K562 (cell line): ENCODE measurements at regions not wholly inside any gene's neighbourhood (a gene's known extent, or its start where the extent isn't known, plus 50 kb on each side); places are given as distances from the start of the nearest gene placed in this dataset.

Experiments
- ATAC-seq: fragments of 200-7000 bp; cut with Tn5 transposase; 3 replicates; pipeline ENCODE4 v1.9.1; 2020; ENCODE audit warnings: moderate library complexity
- BruUV-seq: library from RNA; stranded (reverse); fragments of 400-500 nt; replicated peaks from 2 replicates; lab custom pipeline; 2021; lab: Mats Ljungman, UMichigan
- CTCF ChIA-PET: fragments of 300-600 bp; formaldehyde crosslinking; extraction: SDS; loops from one replicate; lab custom pipeline; 2021; ENCODE audit warnings: low intra/inter-chr PET ratio; lab: Yijun Ruan, JAX
- POLR2A ChIA-PET: fragments of 300-600, 350-650 bp; sonication (Branson Sonifier 250); formaldehyde crosslinking; extraction: SDS; loops from one replicate; lab custom pipeline; 2021; ENCODE audit warnings: antibody characterized with exemption, inconsistent platforms; lab: Yijun Ruan, JAX
- DNase-seq, 4 experiments: peaks; one replicate each; pipeline versions ENCODE4 v3.0.0 to v3.0.0-alpha.2; 2011 to 2018; ENCODE audit warnings: low spot score in 3 of 4, mixed read lengths in 3 of 4; ENCODE audit errors: extremely low read depth in 1 of 4
- FAIRE-seq: peaks from 2 replicates; lab custom pipeline; 2011; peaks lifted over from hg19 to GRCh38; lab: Jason Lieb, UNC
- H2AFZ ChIP-seq: 2 replicates; pipeline ENCODE4 v1.6.0; 2011; ENCODE audit warnings: low read depth, low read length, control low read depth, inconsistent platforms
- H3K27ac ChIP-seq: fragments of 200-600 bp; 3 replicates; pipeline ENCODE4 v1.8.0; 2011; ENCODE audit warnings: low read depth, mild to moderate bottlenecking, control low read depth, inconsistent platforms, low read length, moderate library complexity, mixed read lengths; ENCODE audit errors: extremely low read depth
- H3K27me3 ChIP-seq, 2 experiments: fragments of 300-600 bp in 1 of 2; 2 replicates in 1 of 2; 3 replicates in 1 of 2; pipeline versions ENCODE4 v1.6.0 to v1.8.0; 2011; ENCODE audit warnings: inconsistent platforms in 2 of 2, low read length in 2 of 2, mild to moderate bottlenecking in 1 of 2, mixed read lengths in 1 of 2, moderate library complexity in 1 of 2; ENCODE audit not compliant: control insufficient read depth in 2 of 2, insufficient read depth in 2 of 2
- H3K36me3 ChIP-seq: fragments of 300-600 bp; 3 replicates; pipeline ENCODE4 v1.8.0; 2011; ENCODE audit warnings: mild to moderate bottlenecking, low read length, inconsistent platforms; ENCODE audit not compliant: control insufficient read depth, insufficient read depth
- H3K4me1 ChIP-seq, 2 experiments: fragments of 200-600 bp in 1 of 2; replicated peaks in 1 of 2; 2 replicates in 1 of 2; 3 replicates in 1 of 2; pipeline versions ENCODE4 v1.5.1 to v1.8.0; 2011; ENCODE audit warnings: inconsistent platforms in 2 of 2, low read length in 2 of 2, mild to moderate bottlenecking in 1 of 2, mixed read lengths in 1 of 2, moderate library complexity in 1 of 2; ENCODE audit not compliant: control insufficient read depth in 2 of 2, insufficient read depth in 2 of 2
- H3K4me2 ChIP-seq: 2 replicates; pipeline ENCODE4 v1.6.1; 2011; ENCODE audit warnings: low read length, control low read depth, inconsistent platforms, mixed read lengths; ENCODE audit not compliant: insufficient read depth
- H3K4me3 ChIP-seq: fragments of 200-600 bp; sonication (generic), shearing (Covaris generic); 2 replicates; pipeline ENCODE4 v1.5.1; 2016; ENCODE audit warnings: control low read depth, inconsistent platforms
- H3K79me2 ChIP-seq: fragments of 200-600 bp; 3 replicates; pipeline ENCODE4 v1.8.0; 2011; ENCODE audit warnings: low read length, inconsistent platforms; ENCODE audit not compliant: control insufficient read depth, insufficient read depth
- H3K9ac ChIP-seq, 2 experiments: 2 replicates each; pipeline versions ENCODE4 v1.6.0 to v1.6.1; 2011; ENCODE audit warnings: low read depth in 2 of 2, low read length in 2 of 2, control low read depth in 1 of 2, inconsistent platforms in 1 of 2, mild to moderate bottlenecking in 1 of 2, mixed read lengths in 1 of 2; ENCODE audit not compliant: insufficient read depth in 1 of 2
- H3K9me1 ChIP-seq: one replicate; pipeline ENCODE4 v1.6.0; 2011; ENCODE audit warnings: inconsistent platforms, mild to moderate bottlenecking, low read length, moderate library complexity; ENCODE audit not compliant: control insufficient read depth, insufficient read depth
- H3K9me3 ChIP-seq: replicated peaks from 2 replicates; pipeline ENCODE4 v1.5.1; 2011; ENCODE audit warnings: low read depth, low read length, inconsistent platforms; ENCODE audit not compliant: control insufficient read depth, insufficient read depth
- H4K20me1 ChIP-seq: replicated peaks from 2 replicates; pipeline ENCODE4 v1.6.1; 2011; ENCODE audit warnings: low read length, inconsistent platforms, mixed read lengths; ENCODE audit not compliant: control insufficient read depth, insufficient read depth
- C11orf30 ChIP-seq: fragments of 450-650 bp; IDR thresholded peaks from 2 replicates; pipeline ENCODE4 v1.6.1; 2016; ENCODE audit warnings: low read depth, mild to moderate bottlenecking
- ETS2 ChIP-seq: IDR thresholded peaks from 2 replicates; pipeline ENCODE4 v1.6.1; 2016; ENCODE audit warnings: borderline replicate concordance, missing genetic modification characterization, mild to moderate bottlenecking, moderate library complexity, missing compliant biosample characterization; ENCODE audit not compliant: poor library complexity, severe bottlenecking
- ZBTB1 ChIP-seq: sonication (generic); formaldehyde crosslinking; IDR thresholded peaks from 2 replicates; pipeline ENCODE4 v1.8.1; 2023; ENCODE audit warnings: missing genetic modification reagents, low read depth, mild to moderate bottlenecking, borderline replicate concordance
- ZBTB8A ChIP-seq: fragments of 450-650 bp; IDR thresholded peaks from 2 replicates; pipeline ENCODE4 v1.6.1; 2018; ENCODE audit warnings: mild to moderate bottlenecking, moderate library complexity; ENCODE audit not compliant: partially characterized antibody
- ZKSCAN3 ChIP-seq: fragments of 250-450 bp; sonication (Bioruptor Pico); IDR thresholded peaks from 2 replicates; pipeline ENCODE4 v1.4.0; 2020
- ZNF785 ChIP-seq: fragments of 250-450 bp; sonication (Bioruptor Pico); IDR thresholded peaks from 2 replicates; pipeline ENCODE4 v1.4.0; 2020; ENCODE audit warnings: mild to moderate bottlenecking
- WGBS: fragments of 100-300 bp; shearing (Covaris generic); methylation state at CpG from one replicate; pipeline ENCODE4 v1.1.6; 2016; ENCODE audit warnings: low coverage, mixed read lengths; ENCODE audit not compliant: insufficient coverage; ENCODE audit errors: missing lambda C conversion rate; 5-methylcytosine and 5-hydroxymethylcytosine counted together
- in situ Hi-C: fragments of 300-500 bp; cut with MboI; formaldehyde crosslinking; loops from 4 replicates; pipeline ENCODE4 v1.15.0; 2018; ENCODE audit warnings: inconsistent platforms, mixed read lengths
- intact Hi-C: fragments of 100-400 bp; cut with micrococcal nuclease; formaldehyde crosslinking; loops from 2 replicates; pipeline ENCODE4 v1.14.2; 2022
- TF ChIP-seq, protein P1 (sequence below): sonication (generic); formaldehyde crosslinking; IDR thresholded peaks from 2 replicates; pipeline ENCODE4 v1.8.1; 2022; ENCODE audit warnings: missing genetic modification reagents
- TF ChIP-seq, protein P2 (sequence below), 2 experiments: IDR thresholded peaks in 1 of 2; conservative IDR thresholded peaks in 1 of 2; 2 replicates each; pipeline ENCODE4 v1.6.1; 2016; ENCODE audit warnings: low read depth in 2 of 2, mild to moderate bottlenecking in 1 of 2, missing compliant biosample characterization in 1 of 2, missing genetic modification characterization in 1 of 2, moderate library complexity in 1 of 2

DNA sequence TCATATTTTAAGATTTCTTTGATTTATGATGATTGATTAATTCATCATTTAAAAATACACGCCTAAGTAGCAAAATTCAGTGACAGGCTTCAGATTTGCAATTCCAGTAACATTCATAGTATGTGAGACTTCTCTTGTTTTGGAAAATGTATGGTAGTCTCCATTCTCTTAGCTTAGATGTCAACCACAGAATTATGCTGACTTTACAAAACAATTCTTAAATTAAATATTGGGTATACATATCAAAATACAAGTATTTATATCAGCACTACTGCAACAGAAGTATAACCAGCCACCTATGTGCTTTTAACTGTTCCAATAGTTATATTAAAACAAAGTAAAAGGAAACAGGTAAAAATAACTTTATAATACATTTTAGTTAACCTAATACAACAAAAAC, 1328.6 kb upstream of the ADGRL2 start (continued):
- TF ChIP-seq, protein P1, sequence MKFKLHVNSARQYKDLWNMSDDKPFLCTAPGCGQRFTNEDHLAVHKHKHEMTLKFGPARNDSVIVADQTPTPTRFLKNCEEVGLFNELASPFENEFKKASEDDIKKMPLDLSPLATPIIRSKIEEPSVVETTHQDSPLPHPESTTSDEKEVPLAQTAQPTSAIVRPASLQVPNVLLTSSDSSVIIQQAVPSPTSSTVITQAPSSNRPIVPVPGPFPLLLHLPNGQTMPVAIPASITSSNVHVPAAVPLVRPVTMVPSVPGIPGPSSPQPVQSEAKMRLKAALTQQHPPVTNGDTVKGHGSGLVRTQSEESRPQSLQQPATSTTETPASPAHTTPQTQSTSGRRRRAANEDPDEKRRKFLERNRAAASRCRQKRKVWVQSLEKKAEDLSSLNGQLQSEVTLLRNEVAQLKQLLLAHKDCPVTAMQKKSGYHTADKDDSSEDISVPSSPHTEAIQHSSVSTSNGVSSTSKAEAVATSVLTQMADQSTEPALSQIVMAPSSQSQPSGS (CRISPR knock-in tag) = no peak
- TF ChIP-seq C11orf30 = peak; percentile 42; the same call in 1 of the 2 replicates

DNA sequence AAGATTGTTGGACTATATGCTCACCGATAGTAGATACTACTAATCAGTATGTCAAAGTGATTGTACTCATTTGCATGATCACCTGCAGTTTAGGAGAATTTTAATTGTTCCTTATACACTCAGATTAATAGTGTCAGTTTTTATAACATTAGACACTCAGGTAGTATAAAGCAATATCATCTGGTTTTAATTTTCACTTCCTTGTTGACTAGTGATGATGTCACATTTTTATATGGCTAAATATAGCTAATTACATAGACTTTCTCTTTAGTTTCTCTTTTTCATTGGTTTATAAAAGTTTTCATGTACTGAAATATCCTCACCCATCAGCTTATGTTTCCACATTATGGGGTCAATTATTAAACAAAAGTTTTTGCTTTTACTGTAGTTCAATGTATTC, 1332.4 kb upstream of the ADGRL2 start:
- H3K9ac ChIP-seq = no peak overlapping the region
- no peaks in the 10 kb centered on the region for H3K27me3 ChIP-seq
- intact Hi-C loops (no loop called here), in situ Hi-C loops (no loop called here)
- DNase-seq = no peak
- H3K4me2 ChIP-seq = no peak overlapping the region
- CTCF ChIA-PET = no interaction called here
- FAIRE-seq = no peak
- no TSS peak for BruUV-seq
- H3K36me3 ChIP-seq = no peaks in the 10 kb centered on the region
- POLR2A ChIA-PET = no interaction called here
- no peaks in the 10 kb centered on the region for H3K4me1 ChIP-seq
- H3K4me3 ChIP-seq = no peak overlapping the region
- H3K9me1 ChIP-seq = no peaks in the 10 kb centered on the region
- no peaks in the 10 kb centered on the region for H4K20me1 ChIP-seq
- no peaks in the 10 kb centered on the region for H3K79me2 ChIP-seq
- ATAC-seq = no peak
- H3K27ac ChIP-seq = no peak overlapping the region
- 0 out of 2 replicates have a peak, but pooled peaks cover 2% of the 10 kb centered on the region for H3K9me3 ChIP-seq
- no peak overlapping the region for H2AFZ ChIP-seq
- no peak for TF ChIP-seq ZNF785 (CRISPR knock-in tag)
- no peak for TF ChIP-seq ETS2 (tag)
- TF ChIP-seq, protein P2, sequence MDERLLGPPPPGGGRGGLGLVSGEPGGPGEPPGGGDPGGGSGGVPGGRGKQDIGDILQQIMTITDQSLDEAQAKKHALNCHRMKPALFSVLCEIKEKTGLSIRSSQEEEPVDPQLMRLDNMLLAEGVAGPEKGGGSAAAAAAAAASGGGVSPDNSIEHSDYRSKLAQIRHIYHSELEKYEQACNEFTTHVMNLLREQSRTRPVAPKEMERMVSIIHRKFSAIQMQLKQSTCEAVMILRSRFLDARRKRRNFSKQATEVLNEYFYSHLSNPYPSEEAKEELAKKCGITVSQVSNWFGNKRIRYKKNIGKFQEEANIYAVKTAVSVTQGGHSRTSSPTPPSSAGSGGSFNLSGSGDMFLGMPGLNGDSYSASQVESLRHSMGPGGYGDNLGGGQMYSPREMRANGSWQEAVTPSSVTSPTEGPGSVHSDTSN (CRISPR knock-in tag; IDR thresholded peaks at IDR 0.05; ENCODE audit: low read depth) = no peak
- TF ChIP-seq, protein P2 (tag; conservative IDR thresholded peaks at IDR 0.05; ENCODE audit: low read depth) = no peak
- TF ChIP-seq ZKSCAN3 = no peak
- no peak for TF ChIP-seq ZBTB1 (CRISPR knock-in tag)
- TF ChIP-seq ZBTB8A = no peak
- TF ChIP-seq, all 486 proteins: peak for 0
- 0% methylated on average over 1 of the region's 1 CpG for WGBS
